NT2/D1 (cell line): ENCODE measurements at regions not wholly inside any gene's neighbourhood (a gene's known extent, or its start where the extent isn't known, plus 50 kb on each side); places are given as distances from the start of the nearest gene placed in this dataset.

Experiments
- SUZ12 ChIP-seq: IDR thresholded peaks from 2 replicates; pipeline ENCODE4 v1.6.1; 2011; ENCODE audit not compliant: insufficient read length, insufficient read depth; ENCODE audit errors: extremely low read depth
- YY1 ChIP-seq: IDR thresholded peaks from 2 replicates; pipeline ENCODE4 v1.6.1; 2011; ENCODE audit not compliant: insufficient read length, insufficient read depth
- ZNF274 ChIP-seq: IDR thresholded peaks from 2 replicates; pipeline ENCODE4 v1.6.1; 2011; ENCODE audit warnings: mild to moderate bottlenecking, low read depth, low read length

DNA sequence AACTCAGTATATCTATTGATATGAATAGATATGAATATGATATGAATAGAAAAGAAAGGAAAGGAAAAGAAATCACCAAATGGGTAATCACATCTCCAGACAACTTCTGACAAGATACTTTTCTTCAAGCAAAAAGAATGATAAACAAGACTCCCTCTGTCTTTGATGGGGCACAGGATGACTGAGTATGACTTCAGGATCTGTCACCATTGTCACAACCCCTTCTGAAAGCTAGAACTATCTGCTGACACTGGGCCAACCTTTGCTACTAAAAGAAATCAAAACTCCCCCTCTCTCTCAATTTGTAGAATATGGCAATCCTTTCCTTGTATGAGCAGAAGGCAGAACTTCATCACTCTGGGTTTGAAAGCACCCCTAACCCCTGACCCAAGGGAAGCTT lies 267.2 kb upstream of the RASGEF1B start:
- no peak for TF ChIP-seq ZNF274
- no peak for TF ChIP-seq SUZ12
- TF ChIP-seq YY1 = no peak
